NCI-H1930 (cell line): ENCODE measurements at regions not wholly inside any gene's neighbourhood (a gene's known extent, or its start where the extent isn't known, plus 50 kb on each side); places are given as distances from the start of the nearest gene placed in this dataset.

Source experiments
- DNase-seq, 2 experiments: peaks; one replicate each; lab custom pipeline; 2025; lab: John Stamatoyannopoulos, UW

DNA sequence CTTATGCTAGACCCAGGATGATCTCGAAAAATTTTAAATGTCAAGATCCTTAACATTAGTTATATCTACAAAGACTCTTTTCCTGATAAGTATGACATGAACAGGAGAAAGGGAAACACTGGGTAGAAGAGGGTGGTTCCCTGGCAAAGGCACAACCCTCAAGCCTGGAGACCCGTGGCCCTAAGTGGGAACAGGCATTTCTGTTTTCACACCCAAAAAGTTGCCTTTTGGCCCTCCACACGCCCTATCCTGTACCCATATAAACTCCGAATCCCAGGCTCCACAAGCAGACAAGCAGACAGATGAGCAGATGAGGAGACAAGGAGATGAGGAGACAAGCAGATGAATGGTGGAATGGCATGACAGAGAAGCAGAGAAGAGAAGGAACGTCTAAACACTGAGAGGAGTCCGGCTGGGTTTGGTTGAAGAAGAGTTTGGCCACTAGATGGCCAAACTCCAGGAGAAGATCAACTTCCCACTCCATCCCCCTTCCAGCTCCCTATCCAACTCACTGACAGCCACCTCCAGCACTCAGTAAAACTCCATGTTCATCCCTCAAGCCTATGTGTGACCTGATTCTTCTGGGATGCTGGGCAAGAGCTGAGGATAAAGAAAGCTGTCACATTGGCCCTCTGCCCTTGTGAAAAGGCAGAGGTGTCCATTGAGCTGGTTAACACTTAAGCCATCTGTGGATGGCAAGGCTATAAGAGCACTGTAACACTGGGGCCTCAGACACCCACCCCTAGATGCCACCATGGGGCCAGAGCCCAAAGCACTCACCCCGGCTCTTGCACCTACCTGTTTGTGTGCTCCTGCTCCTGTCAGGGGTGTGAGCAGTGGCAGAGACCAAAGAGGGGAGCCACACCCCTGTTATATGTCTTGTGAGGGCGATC, 139.6 kb upstream of the FAM20A start:
- no peak for DNase-seq

DNA sequence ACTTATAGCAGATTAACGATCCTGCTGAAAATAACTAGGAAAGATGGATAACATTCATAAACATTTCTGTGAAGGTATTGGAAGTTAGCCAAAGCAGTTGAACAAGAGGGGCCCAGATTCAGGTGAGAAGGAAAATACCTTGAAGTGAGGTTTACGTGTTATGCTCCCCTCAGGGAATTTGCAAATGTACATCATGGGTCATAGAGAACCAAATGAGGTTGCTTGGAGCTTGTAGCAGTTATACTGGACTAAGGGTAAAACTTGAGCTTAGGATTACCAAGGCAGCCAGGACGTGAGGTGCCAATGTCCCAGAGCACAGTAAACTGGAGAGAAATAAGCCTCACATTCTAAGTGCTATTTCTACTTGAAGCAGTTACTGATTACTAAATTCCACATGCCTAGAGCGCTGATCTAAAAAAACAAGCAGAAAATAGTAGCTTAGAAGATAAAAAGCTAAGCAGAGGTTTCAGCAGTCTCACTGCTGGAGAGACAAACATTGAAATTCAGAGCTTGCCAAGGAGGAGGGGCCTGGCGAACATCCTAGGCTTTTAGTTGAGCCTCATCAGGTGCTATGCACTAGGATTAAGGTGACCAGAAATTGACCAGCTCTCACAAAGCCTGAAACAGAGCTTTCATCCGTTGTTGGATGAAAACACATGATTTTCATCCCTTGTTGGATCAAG, 136.7 kb upstream of the FAM20A start:
- DNase-seq: no peak

DNA sequence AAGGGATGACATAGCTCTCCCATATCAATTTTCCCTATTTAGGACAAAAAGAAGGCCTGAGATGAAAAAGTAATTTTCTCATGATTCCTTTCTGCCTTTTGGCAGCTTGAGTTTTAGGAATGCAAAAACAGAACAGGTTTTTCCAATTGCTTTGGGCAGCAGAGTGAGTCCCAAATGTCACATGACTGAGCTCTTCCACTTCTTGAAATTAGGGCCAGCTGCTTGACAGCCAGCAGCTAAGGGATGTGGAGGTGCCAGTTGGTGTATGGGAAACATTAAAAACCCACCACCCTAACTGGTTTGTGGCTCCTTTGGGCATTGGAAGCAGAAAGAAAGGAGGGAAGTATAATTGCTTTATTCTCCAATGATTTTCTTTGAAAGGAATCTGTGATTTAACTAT, 133.8 kb upstream of the FAM20A start:
- DNase-seq: no peak

GRCh38 chr17:68734187-68734900, 133.2 kb upstream of the FAM20A start:
- no peak for DNase-seq

GRCh38 chr17:68733241-68734176, 132.3 kb upstream of the FAM20A start:
- DNase-seq: no peak

DNA sequence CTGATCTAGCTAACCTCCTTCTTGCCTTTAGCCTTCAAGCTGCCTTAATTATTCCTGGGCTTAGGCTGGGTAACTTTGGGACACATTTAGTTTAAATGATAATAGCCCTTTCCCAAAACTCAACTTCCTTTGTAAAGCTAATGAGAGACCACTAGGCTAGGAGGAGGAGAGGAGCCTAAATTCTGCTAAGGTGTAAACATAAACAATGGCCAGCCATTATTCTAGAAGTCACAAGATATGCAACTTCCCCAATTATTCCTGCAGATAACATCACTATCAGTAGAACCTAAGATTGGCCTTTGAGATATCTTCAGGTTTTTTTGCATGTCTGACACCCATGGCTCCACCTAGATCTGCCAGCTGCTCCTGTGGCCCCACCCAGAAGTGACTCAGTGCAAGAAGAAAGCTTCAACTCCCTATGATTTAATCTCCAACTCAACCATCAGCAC, 131.2 kb upstream of the FAM20A start:
- DNase-seq: no peak

- DNase-seq: no peak
Observed at GRCh38 chr17:68731465-68731864, 130.3 kb upstream of the FAM20A start.

DNA sequence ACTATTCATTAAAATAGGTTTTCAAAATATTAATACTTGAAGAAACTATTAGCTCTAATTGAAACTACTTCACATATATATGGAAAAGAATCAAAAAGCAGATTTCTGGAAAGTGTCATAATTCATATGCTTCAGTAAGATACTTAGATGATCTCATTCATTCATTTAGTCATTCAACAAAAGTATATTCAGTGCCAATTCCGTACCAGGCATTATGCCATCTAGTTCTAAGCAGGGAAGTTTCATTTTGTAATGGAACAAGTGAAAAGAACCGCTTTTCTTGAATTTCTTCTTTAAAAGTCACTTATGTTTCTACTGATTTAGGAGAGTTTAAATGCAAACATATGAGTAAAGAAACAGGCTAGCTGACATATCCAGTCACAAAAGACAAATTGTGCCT, 118.3 kb upstream of the FAM20A start:
- DNase-seq: no peak

GRCh38 chr17:68718926-68719325, 117.8 kb upstream of the FAM20A start:
- no peak for DNase-seq

DNA sequence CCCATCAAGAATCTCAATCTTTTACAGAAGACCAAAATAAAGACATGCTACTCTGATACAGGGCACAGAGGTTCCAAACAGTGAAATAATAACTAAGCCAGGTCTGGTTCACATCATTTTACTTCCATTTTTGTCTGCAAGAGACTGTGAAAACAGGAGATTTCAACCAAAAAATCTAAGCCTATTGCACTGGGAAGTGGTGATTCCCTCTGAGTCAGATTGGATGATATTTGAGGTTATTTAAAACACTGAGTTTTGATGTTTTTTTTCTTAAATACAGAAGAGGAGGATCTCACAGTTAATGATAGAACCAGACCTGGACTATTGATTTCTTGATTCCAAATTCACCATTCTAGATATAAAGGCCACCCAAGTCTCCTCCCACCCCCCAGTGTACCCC, 117.3 kb upstream of the FAM20A start:
- DNase-seq: no peak

GRCh38 chr17:68714676-68715075, 113.5 kb upstream of the FAM20A start:
- DNase-seq: no peak

- no peak for DNase-seq
Observed at GRCh38 chr17:68711858-68712257, 110.7 kb upstream of the FAM20A start.

GRCh38 chr17:68710976-68711375, 109.8 kb upstream of the FAM20A start:
- no peak for DNase-seq

DNA sequence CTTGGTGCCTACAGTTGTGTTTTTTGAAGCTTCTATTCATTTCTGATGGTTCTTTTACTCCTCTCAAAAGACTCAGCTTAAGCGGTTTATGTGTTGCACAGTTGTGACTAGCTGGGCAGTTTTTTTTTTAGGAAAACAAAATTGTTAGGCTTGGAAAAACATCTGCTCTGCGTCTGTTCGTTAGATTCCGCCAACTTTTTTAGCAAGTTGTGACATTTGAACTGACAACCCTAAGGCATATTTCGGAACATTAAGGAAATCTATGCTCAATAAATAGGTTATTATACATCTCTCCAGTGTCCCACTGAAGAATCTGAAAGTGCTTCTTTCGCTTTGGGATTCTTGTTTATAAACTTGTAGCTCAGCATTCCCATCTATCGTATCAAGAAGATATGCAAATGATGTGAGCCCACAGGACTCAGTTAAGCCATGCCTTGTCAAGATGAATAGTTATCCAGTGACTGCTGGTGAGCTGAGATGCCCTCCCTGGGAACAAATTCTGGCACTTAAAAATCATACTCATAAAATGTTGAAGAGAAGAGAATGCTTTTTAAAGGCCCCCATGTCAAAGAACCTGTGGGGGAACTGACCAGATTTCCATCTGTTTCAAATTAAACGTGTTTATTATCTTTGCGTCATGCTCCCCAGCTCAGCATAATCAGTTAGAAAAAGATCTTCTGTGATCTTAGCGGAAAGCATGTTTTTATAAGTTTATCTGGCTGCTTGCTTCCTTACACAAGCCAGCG, 109.0 kb upstream of the FAM20A start:
- no peak for DNase-seq

DNA sequence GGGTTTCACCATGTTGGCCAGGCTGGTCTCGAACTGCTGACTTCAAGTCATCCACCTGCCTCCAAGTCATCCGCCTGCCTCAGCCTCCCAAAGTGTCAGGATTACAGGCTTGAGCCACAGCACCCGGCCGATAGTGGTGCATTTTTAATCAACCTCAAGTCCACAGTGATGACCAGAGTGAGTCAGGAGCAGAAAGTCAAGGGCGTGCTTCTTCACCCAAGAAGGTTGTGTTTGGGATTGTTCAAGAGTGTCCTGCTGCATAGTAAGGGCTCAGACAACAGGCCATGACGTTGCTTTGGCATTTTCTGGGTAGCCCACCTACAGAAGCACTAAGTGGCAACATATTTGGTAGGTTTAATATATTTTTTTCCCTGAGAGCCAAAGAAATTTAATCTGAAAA, 108.3 kb upstream of the FAM20A start:
- DNase-seq: no peak

DNA sequence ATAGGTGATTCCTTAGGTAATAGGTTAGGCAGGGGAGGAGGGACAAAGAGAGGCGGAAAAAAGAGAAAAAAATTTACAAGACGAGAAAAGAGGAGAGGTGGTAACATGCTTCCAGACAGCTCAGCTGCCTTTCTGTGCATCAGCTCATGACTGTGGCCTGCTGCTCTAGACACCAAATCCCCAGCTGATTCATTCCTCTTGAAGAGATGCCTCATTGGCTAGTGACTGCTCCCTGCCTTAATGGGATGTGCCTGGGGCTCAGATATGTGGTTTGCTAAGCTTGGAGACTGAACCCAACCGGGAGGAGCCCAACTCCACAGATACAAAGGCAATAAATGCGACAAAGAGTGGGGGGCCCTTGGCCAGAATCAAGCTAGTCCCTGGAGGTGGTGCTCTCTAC, 105.9 kb upstream of the FAM20A start:
- DNase-seq: no peak

DNA sequence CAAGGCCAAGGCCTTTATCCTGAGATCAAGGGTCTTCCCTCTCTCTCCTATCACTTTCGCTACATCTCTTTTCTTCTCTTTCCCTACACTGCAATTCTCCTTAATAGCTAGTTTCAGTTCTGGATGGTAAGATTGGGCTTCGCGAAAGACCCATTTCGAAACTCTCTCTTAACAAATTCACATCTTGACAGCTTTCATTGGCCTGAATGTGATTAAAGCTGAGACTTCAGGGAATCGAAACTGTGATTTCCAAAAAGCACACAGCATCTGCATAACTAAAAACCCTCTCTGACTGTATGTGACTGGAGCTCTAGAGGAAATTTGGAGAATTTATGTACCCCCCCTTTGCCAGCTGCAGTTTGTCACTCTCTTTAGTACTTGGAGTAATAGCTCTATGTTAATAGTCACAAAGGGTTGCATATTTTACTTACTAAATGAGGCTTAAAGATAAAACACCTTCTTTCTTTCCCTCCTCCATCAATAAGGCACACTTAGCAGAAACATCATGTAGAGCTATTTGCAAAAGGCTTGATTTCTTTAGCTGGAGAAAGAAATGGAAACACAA, 105.3 kb upstream of the FAM20A start:
- DNase-seq: no peak

DNA sequence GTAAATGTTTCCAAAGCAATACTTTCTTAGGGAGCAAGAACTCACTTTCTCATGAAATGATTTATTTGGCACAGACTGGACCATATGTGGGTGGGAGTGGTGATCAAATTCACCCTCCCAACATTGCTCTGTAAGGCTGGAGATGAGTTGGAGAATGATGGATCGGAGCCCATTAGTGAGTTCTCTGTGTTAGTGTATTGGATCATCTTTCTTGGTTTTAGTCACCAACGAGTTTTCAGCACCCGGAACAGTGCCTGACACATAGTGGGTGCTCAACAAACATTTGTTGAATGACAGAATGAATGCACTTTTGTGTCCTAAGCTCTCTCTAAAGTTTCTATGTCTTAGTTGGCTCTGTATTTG, 104.5 kb upstream of the FAM20A start:
- DNase-seq: no peak

DNA sequence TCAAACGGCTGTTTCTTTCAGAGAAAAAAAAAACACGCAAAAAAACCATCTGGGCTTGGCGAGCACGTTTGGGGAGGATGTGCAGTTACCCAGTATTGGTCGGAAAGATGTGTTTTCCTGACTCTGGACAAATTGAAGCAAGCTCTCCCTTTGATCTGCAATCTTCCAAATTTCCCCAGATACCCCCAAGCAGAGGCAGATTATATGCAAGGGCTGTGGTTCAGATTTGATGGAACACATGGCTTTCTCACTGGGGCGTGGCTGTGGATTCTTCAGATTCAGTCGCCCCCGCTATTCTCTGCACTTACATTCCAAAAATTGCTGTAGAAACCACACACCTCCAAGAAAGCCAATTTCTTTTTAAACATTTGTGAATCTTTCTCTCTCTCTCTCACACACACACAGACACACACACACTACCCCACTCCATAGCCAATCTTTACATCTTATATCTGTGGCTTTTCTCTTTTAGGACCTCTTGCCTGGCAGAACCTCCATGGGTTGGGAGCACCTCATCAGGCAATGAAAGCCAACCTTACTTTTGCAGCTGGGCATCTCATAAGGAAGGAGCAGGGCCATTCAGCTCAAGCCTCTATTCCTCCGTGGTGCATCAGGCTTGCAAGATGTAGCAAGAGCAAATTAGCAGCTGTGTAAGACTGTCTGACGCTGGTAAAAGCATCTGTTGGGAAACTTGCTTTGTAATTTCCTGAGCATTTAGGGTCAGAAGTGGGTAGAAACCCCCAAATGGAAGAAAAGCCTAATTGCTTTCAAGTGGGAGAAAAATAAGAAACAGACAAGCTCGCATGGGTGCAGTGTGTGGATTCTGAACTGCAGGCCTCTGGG, 103.9 kb upstream of the FAM20A start:
- DNase-seq: no peak

DNA sequence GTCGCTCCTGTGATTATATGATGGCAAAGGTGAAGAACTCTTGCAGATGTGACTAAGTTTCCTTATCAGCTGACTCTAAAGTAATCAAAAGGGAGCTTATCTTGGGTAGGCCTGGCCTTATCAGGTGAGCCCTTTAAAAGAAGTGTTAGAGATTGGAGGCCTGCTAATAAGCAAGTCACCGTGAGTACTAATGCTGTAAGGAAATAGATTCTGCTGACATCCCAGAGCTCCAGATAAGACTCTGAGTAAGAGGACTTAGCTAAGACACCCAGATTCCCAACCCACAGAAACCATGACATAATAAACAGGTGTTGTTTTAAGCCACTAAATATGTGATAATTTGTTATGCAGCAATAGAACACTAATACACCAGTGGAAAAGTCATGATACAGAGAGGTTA, 99.9 kb upstream of the FAM20A start:
- DNase-seq: no peak
